Right lobe of liver (tissue), 6 donors: ENCODE measurements at regions not wholly inside any gene's neighbourhood (a gene's known extent, or its start where the extent isn't known, plus 50 kb on each side); places are given as distances from the start of the nearest gene placed in this dataset.
A peak's percentile ranks its signal among the peaks of the same experiment; 100 is the strongest.
"Not testable (repeated sequence)": the region's sequence is repeated elsewhere in the genome, so short reads cannot be mapped to it uniquely, and the experiment has no call there.

Source experiments
- ATAC-seq, 4 donors: fragments of 200-7000 bp; cut with Tn5 transposase; one replicate each; pipeline ENCODE4 v1.9.1; 2020; ENCODE audit warnings: mild to moderate bottlenecking in 4 of 4, moderate library complexity in 4 of 4
- DNase-seq, 3 donors: peaks; one replicate each; pipeline ENCODE4 v3.0.0-alpha.2; 2020
- H3K27ac ChIP-seq, 3 donors: fragments of 200-600 bp; one replicate each; pipeline ENCODE4 v1.8.0; 2022
- H3K27me3 ChIP-seq, 2 donors: fragments of 200-600 bp; one replicate each; pipeline ENCODE4 v1.8.0; 2022
- H3K36me3 ChIP-seq, 4 donors: fragments of 200-600 bp; sonication (generic) in 1 of 4; one replicate each; pipeline versions ENCODE4 v1.5.1 to v1.8.0; 2017 to 2022; ENCODE audit warnings: control low read depth in 1 of 4
- H3K4me1 ChIP-seq, 4 donors: fragments of 200-600 bp; sonication (generic) in 1 of 4; one replicate each; pipeline versions ENCODE4 v1.5.1 to v1.8.0; 2017 to 2022; ENCODE audit warnings: control low read depth in 1 of 4
- H3K4me3 ChIP-seq, 3 donors: fragments of 200-600 bp; one replicate each; pipeline ENCODE4 v1.8.0; 2022
- H3K9me3 ChIP-seq, 4 donors: fragments of 200-600 bp; sonication (generic) in 1 of 4; one replicate each; pipeline versions ENCODE4 v1.5.1 to v1.8.0; 2017 to 2022; ENCODE audit warnings: control low read depth in 1 of 4
- POLR2A ChIP-seq: fragments of 450-650 bp; IDR thresholded peaks from one replicate; pipeline ENCODE4 v1.6.1; 2017; ENCODE audit warnings: antibody characterized with exemption, mild to moderate bottlenecking
- WGBS: methylation state at CpG from one replicate; pipeline ENCODE4 v1.1.6; 2018; ENCODE audit warnings: low coverage, low lambda C conversion rate; ENCODE audit not compliant: insufficient coverage; ENCODE audit errors: missing lambda C conversion rate; 5-methylcytosine and 5-hydroxymethylcytosine counted together
- intact Hi-C, 2 donors: fragments of 100-400 bp; cut with DNase I; formaldehyde crosslinking; loops; one replicate each; pipeline versions ENCODE4 v1.11.2 to v1.14.1; 2022
- TF ChIP-seq, protein P1 (sequence below), 4 donors: fragments of 200-600 bp in 3 of 4; fragments of 450-650 bp in 1 of 4; IDR thresholded peaks; one replicate each; pipeline versions ENCODE4 v1.5.1 to v1.8.0; 2016 to 2022; ENCODE audit warnings: antibody characterized with exemption in 4 of 4, mild to moderate bottlenecking in 2 of 4
- donor health status: DM: no; HTN: yes; CAD: no.
- donor health status: DM: no; HTN: no; CAD: no.
- donor health status: DM: no; HTN: no; CAD: no.
- donor health status: DM: no; HTN: yes; CAD: no.
- donor health status: DM: no; HTN: yes; CAD: no.

DNA sequence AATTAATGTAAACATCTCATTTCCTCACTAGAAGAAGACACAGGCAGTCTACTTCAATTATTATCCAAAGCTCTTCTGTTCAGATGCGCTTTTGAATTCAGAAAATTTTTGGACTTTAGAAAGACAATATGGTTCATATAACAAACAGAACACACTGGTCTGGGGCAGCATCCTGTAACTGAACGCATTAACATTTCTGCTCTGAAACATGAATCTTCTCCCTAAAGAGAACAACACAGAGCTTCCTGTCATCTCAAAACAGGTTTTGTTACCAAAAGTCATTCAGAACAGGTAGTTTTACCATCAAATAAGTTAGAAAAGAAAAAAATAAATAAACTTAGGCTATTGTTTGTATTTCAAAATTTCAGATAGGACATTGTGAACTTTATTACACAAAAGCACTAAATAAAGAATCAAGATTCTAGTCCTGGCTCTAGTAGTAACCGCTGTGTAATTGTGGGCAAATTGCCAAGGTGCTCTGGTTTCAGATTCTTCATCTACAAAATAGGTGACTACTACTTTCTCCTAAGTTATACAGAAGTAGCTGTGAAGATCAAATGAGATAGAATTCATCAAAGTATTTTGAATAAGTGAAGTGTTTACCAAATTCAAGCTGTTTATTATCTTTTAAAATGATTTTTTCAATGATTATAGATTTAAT is 252.3 kb upstream of the RASGEF1B start:
- intact Hi-C loops: no loop called here

DNA sequence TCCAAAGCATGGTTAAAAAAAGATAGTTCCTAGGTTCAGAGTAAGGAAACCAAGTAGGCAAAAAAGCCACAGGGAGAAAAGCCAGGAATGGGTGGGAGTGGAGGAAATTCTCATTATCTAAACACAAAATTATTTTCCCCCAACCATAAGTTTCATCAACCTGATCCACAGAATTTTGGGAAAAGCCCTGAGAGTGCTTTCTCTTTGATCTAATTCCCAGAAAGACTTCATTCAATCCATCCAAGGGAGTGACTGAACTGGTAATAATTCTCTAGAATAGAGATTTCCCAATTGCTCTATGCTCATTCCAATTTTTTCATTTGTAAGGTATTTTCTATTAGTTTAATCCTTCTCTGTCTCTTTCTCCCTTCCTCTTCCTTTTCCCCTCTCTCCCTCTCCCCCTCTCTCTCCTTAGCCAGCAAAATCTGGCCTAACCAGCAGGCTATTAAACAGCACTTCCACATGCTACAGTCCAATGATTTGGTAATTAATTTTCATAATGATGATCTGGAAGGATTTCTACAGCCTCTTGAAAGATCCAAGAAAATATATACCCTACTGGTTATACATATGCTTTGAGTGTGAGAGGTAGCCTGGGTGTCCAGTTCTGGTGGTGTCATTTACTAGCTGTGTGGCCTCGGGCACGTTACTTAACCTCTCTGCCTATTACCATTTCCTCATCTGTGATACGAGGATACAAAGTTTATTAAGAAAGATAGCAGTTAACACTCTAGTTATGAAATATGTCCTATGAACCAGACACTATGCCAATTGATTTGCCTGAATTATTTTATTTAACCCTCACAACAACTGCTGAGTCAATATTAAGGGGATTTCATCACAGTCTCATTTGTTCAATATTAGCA is 251.5 kb upstream of the RASGEF1B start:
- H3K4me1 ChIP-seq: peaks cover 0 to 26% (median 7%) of the 10 kb centered on the region in 4 donors
- no peak for DNase-seq
- 10% methylated on average over 3 of the region's 3 CpGs for WGBS
- H3K4me3 ChIP-seq: no peak overlapping the region
- H3K36me3 ChIP-seq: no peaks in the 10 kb centered on the region
- no peaks in the 10 kb centered on the region for H3K27me3 ChIP-seq
- TF ChIP-seq POLR2A: no peak
- TF ChIP-seq, protein P1, sequence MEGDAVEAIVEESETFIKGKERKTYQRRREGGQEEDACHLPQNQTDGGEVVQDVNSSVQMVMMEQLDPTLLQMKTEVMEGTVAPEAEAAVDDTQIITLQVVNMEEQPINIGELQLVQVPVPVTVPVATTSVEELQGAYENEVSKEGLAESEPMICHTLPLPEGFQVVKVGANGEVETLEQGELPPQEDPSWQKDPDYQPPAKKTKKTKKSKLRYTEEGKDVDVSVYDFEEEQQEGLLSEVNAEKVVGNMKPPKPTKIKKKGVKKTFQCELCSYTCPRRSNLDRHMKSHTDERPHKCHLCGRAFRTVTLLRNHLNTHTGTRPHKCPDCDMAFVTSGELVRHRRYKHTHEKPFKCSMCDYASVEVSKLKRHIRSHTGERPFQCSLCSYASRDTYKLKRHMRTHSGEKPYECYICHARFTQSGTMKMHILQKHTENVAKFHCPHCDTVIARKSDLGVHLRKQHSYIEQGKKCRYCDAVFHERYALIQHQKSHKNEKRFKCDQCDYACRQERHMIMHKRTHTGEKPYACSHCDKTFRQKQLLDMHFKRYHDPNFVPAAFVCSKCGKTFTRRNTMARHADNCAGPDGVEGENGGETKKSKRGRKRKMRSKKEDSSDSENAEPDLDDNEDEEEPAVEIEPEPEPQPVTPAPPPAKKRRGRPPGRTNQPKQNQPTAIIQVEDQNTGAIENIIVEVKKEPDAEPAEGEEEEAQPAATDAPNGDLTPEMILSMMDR (IDR thresholded peaks at IDR 0.05): no peak
- no peaks in the 10 kb centered on the region for H3K9me3 ChIP-seq
- H3K27ac ChIP-seq: peak overlapping the region; percentile 8 to 48 (median 29)
- peak; percentile 30 to 62 (median 42) for ATAC-seq
- intact Hi-C loops: no loop called here

More for the DNA sequence above, 252.3 kb upstream of the RASGEF1B start:
- TF ChIP-seq, protein P1 (IDR thresholded peaks at IDR 0.05): no peak
- Histone ChIP-seq H3K27ac (peak overlapping the region; percentile 29 to 48 (median 37)), H3K4me1 (peaks cover 0 to 26% (median 7%) of the 10 kb centered on the region in 4 donors), H3K4me3 (no peak overlapping the region), H3K27me3 (no peaks in the 10 kb centered on the region), H3K36me3 (no peaks in the 10 kb centered on the region), H3K9me3 (no peaks in the 10 kb centered on the region)
- DNase-seq: peak in 2 of 3 donors; percentile 36 to 63
- peak; percentile 59 to 74 (median 72) for ATAC-seq
- WGBS: 14% methylated on average over 3 of the region's 3 CpGs

DNA sequence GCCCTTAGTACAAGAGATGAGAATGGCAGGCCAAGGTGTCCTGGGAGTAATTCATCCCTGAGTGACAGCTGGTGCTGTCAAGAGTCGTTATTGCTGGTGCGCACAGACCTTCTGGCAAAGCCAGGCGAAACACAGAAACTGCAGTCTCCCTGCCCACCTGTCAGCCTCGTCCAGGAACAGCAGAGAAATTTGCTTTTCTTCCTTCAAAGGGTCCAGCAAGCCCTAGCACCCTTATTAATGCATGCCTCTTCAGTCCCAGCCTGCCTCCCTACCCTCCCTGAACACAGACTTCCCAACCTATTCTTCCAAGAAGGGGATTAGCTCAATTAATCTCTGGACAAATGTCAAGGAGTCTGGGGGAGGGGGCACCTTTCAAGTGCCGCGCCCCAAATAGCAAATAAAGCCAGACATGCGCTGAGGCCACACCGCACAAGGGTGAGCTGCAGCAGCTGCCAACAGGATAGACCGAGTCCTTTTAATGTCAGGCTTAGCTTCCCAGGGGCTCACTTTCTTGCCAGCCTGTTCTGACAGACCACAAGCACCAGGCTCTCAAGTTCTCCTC is 250.7 kb upstream of the RASGEF1B start:
- ATAC-seq (peak in 2 of 4 donors; percentile 22 to 45), DNase-seq (no peak)
- Histone ChIP-seq H3K27me3 (no peaks in the 10 kb centered on the region), H3K27ac (peak overlapping the region in 2 of 3 donors; percentile 25 to 29), H3K4me1 (peaks cover 0 to 26% (median 7%) of the 10 kb centered on the region in 4 donors), H3K9me3 (no peaks in the 10 kb centered on the region), H3K36me3 (no peaks in the 10 kb centered on the region), H3K4me3 (no peak overlapping the region)
- no peak for TF ChIP-seq POLR2A
- TF ChIP-seq, protein P1 (IDR thresholded peaks at IDR 0.05): no peak
- WGBS: 69% methylated on average over 4 of the region's 9 CpGs
- intact Hi-C loops: no loop called here

DNA sequence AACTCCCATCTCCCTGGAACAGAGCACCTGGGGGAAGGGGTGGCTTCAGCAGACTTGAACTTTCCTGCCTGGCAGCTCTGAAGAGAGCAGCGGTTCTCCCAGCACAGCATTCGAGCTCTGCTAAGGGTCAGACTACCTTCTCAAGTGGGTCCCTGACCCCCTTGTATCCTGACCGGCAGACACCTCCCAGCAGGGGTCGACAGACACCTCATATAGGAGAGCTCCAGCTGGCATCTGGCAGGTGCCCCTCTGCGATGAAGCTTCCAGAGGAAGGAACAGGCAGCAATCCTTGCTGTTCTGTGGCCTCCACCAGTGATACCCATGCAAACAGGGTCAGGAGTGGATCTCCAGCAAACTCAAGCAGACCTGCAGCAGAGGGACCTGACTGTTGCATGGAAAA is 244.1 kb upstream of the RASGEF1B start:
- no peak overlapping the region for H3K27ac ChIP-seq
- DNase-seq: no peak
- H3K4me1 ChIP-seq: no peaks in the 10 kb centered on the region
- no CpG with 5 or more reads among the region's 5 CpGs for WGBS
- ATAC-seq: no peak
- H3K27me3 ChIP-seq: no peaks in the 10 kb centered on the region
- intact Hi-C loops: no loop called here
- H3K4me3 ChIP-seq: no peak overlapping the region
- H3K36me3 ChIP-seq: no peaks in the 10 kb centered on the region
- TF ChIP-seq POLR2A: no peak
- TF ChIP-seq, protein P1 (IDR thresholded peaks at IDR 0.05): no peak
- H3K9me3 ChIP-seq: no peaks in the 10 kb centered on the region

DNA sequence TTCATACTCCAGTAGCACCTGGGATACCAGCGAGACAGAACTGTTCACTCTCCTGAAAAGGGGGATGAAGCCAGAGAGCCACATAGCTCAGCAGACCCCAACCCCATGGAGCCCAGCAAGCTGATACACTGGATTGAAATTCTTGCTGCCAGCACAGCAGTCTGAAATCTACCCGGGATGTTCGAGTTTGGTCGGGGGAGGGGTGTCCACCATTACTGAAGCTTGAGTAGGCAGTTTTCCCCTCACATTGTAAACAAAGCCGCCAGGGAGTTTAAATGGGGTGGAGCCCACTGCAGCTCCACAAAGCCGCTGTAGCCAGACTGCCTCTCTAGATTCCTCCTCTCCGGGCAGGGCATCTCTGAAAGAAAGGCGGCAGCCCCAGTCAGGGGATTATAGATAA is 243.7 kb upstream of the RASGEF1B start:
- H3K36me3 ChIP-seq, H3K27me3 ChIP-seq, H3K4me1 ChIP-seq, H3K27ac ChIP-seq, ATAC-seq, H3K4me3 ChIP-seq, H3K9me3 ChIP-seq, DNase-seq, intact Hi-C loops: not testable (repeated sequence)
- WGBS: 60% methylated on average over 1 of the region's 8 CpGs
